Neural progenitor cell (in vitro differentiated cells): ENCODE measurements at regions not wholly inside any gene's neighbourhood (a gene's known extent, or its start where the extent isn't known, plus 50 kb on each side); places are given as distances from the start of the nearest gene placed in this dataset.

Experiments
- DNase-seq: peaks from one replicate; pipeline ENCODE4 v3.0.0-alpha.2; 2016; ENCODE audit warnings: low spot score
- H2AFZ ChIP-seq: fragments of 200-600 bp; sonication (generic); replicated peaks from 2 replicates; pipeline ENCODE4 v1.6.1; 2016; ENCODE audit warnings: antibody characterized with exemption
- H3F3A ChIP-seq: fragments of 200-600 bp; sonication (generic); 2 replicates; pipeline ENCODE4 v1.6.1; 2016; ENCODE audit warnings: antibody characterized with exemption, low read depth
- H3K27ac ChIP-seq: fragments of 200-600 bp; sonication (generic); 2 replicates; pipeline ENCODE4 v1.5.1; 2016; ENCODE audit warnings: mild to moderate bottlenecking
- H3K27me3 ChIP-seq: fragments of 200-600 bp; sonication (generic); 2 replicates; pipeline ENCODE4 v1.6.1; 2016; ENCODE audit warnings: mild to moderate bottlenecking, moderate library complexity
- H3K36me3 ChIP-seq: fragments of 200-600 bp; sonication (generic); 2 replicates; pipeline ENCODE4 v1.5.1; 2016
- H3K4me1 ChIP-seq: fragments of 200-600 bp; sonication (generic); 2 replicates; pipeline ENCODE4 v1.6.1; 2016; ENCODE audit warnings: mixed run types
- H3K4me2 ChIP-seq: fragments of 200-600 bp; sonication (generic); 2 replicates; pipeline ENCODE4 v1.6.1; 2016
- H3K4me3 ChIP-seq: fragments of 200-600 bp; sonication (generic); 2 replicates; pipeline ENCODE4 v1.5.1; 2016
- H3K79me2 ChIP-seq: fragments of 200-600 bp; sonication (generic); 2 replicates; pipeline ENCODE4 v1.6.1; 2016; ENCODE audit warnings: low read depth
- H3K9ac ChIP-seq: fragments of 200-600 bp; sonication (generic); 2 replicates; pipeline ENCODE4 v1.6.1; 2016
- H3K9me3 ChIP-seq: fragments of 200-600 bp; sonication (generic); 2 replicates; pipeline ENCODE4 v1.5.1; 2016; ENCODE audit warnings: low read depth
- H4K20me1 ChIP-seq: fragments of 200-600 bp; sonication (generic); 2 replicates; pipeline ENCODE4 v1.6.1; 2016; ENCODE audit warnings: low read depth
- H3K27ac Mint-ChIP-seq: 3 replicates; pipeline ENCODE4 v1.8.0; 2021; ENCODE audit warnings: mixed read lengths
- H3K27me3 Mint-ChIP-seq: 2 replicates; pipeline ENCODE4 v1.8.0; 2022; ENCODE audit warnings: low read depth, mild to moderate bottlenecking, inconsistent platforms, moderate library complexity, mixed read lengths; ENCODE audit not compliant: insufficient read depth
- H3K36me3 Mint-ChIP-seq: 3 replicates; pipeline ENCODE4 v1.8.0; 2021; ENCODE audit warnings: mixed read lengths
- H3K4me1 Mint-ChIP-seq: 3 replicates; pipeline ENCODE4 v1.8.0; 2021; ENCODE audit warnings: mixed read lengths
- H3K4me3 Mint-ChIP-seq: 3 replicates; pipeline ENCODE4 v1.8.0; 2021; ENCODE audit warnings: mild to moderate bottlenecking, moderate library complexity, mixed read lengths
- H3K9me3 Mint-ChIP-seq: 3 replicates; pipeline ENCODE4 v1.8.0; 2020; ENCODE audit warnings: mixed read lengths
- CTCF ChIP-seq: fragments of 200-600 bp; sonication (generic); IDR thresholded peaks from 2 replicates; pipeline ENCODE4 v1.5.1; 2017; ENCODE audit warnings: antibody characterized with exemption, mild to moderate bottlenecking
- EZH2 ChIP-seq: fragments of 200-600 bp; sonication (generic); IDR thresholded peaks from 2 replicates; pipeline ENCODE4 v1.6.1; 2017; ENCODE audit warnings: antibody characterized with exemption, mild to moderate bottlenecking, moderate library complexity
- EZH2phosphoT487 ChIP-seq: fragments of 200-600 bp; sonication (generic); IDR thresholded peaks from 2 replicates; pipeline ENCODE4 v1.6.1; 2017; ENCODE audit warnings: antibody characterized with exemption

GRCh38 chr2:238655974-238656722 is 191.7 kb upstream of the TWIST2 start:
- Mint-ChIP-seq H3K27me3 (peaks cover 5% of the 10 kb centered on the region), H3K9me3 (peaks cover 9% of the 10 kb centered on the region), H3K36me3 (no peaks in the 10 kb centered on the region), H3K27ac (no peak overlapping the region), H3K4me3 (no peak overlapping the region), H3K4me1 (peaks cover 18% of the 10 kb centered on the region)
- Histone ChIP-seq H4K20me1 (no peaks in the 10 kb centered on the region), H3K27ac (no peak overlapping the region), H3K4me1 (peaks cover 6% of the 10 kb centered on the region), H3K4me2 (no peak overlapping the region), H3K79me2 (no peaks in the 10 kb centered on the region), H3K9ac (no peak overlapping the region), H3K27me3 (no peaks in the 10 kb centered on the region), H3K36me3 (no peaks in the 10 kb centered on the region), H3F3A (no peaks in the 10 kb centered on the region), H3K4me3 (no peak overlapping the region), H3K9me3 (peaks cover 2% of the 10 kb centered on the region), H2AFZ (no peak overlapping the region)
- no peak for DNase-seq
- no peak for TF ChIP-seq EZH2phosphoT487
- TF ChIP-seq CTCF: no peak
- no peak for TF ChIP-seq EZH2

- H3K79me2 ChIP-seq: no peaks in the 10 kb centered on the region
- peaks cover 6% of the 10 kb centered on the region for H3K27me3 Mint-ChIP-seq
- no peaks in the 10 kb centered on the region for H3K27me3 ChIP-seq
- H2AFZ ChIP-seq: peak overlapping the region; percentile 24
- no peak for TF ChIP-seq EZH2phosphoT487
- TF ChIP-seq CTCF: no peak
- no peak for TF ChIP-seq EZH2
- no peak overlapping the region for H3K27ac ChIP-seq
- H3K4me2 ChIP-seq: no peak overlapping the region
- peaks cover 6% of the 10 kb centered on the region for H3K4me1 ChIP-seq
- H3K4me3 Mint-ChIP-seq: no peak overlapping the region
- H3K4me3 ChIP-seq: no peak overlapping the region
- no peaks in the 10 kb centered on the region for H4K20me1 ChIP-seq
- peaks cover 3% of the 10 kb centered on the region for H3K9me3 ChIP-seq
- no peaks in the 10 kb centered on the region for H3K36me3 Mint-ChIP-seq
- no peaks in the 10 kb centered on the region for H3K36me3 ChIP-seq
- H3K4me1 Mint-ChIP-seq: peaks cover 18% of the 10 kb centered on the region
- no peak for DNase-seq
- peaks cover 7% of the 10 kb centered on the region for H3K9me3 Mint-ChIP-seq
- H3K27ac Mint-ChIP-seq: no peak overlapping the region
- H3K9ac ChIP-seq: no peak overlapping the region
- H3F3A ChIP-seq: no peaks in the 10 kb centered on the region
These were observed 190.5 kb upstream of the TWIST2 start for GRCh38 chr2:238657132-238658053.

GRCh38 chr2:238658054-238658407 is 189.9 kb upstream of the TWIST2 start:
- H3K79me2 ChIP-seq: no peaks in the 10 kb centered on the region
- H3K36me3 ChIP-seq: no peaks in the 10 kb centered on the region
- H3K4me3 ChIP-seq: no peak overlapping the region
- H3K9ac ChIP-seq: no peak overlapping the region
- Mint-ChIP-seq H3K36me3 (no peaks in the 10 kb centered on the region), H3K27ac (no peak overlapping the region), H3K4me1 (peaks cover 18% of the 10 kb centered on the region), H3K4me3 (no peak overlapping the region), H3K27me3 (peaks cover 4% of the 10 kb centered on the region), H3K9me3 (peaks cover 5% of the 10 kb centered on the region)
- no peaks in the 10 kb centered on the region for H3K27me3 ChIP-seq
- H2AFZ ChIP-seq: peak overlapping the region; percentile 24
- H3K27ac ChIP-seq: no peak overlapping the region
- H3K9me3 ChIP-seq: peaks cover 3% of the 10 kb centered on the region
- DNase-seq: no peak
- H3F3A ChIP-seq: no peaks in the 10 kb centered on the region
- peaks cover 6% of the 10 kb centered on the region for H3K4me1 ChIP-seq
- H3K4me2 ChIP-seq: no peak overlapping the region
- TF ChIP-seq CTCF: no peak
- no peak for TF ChIP-seq EZH2phosphoT487
- TF ChIP-seq EZH2: no peak
- no peaks in the 10 kb centered on the region for H4K20me1 ChIP-seq
